Body of pancreas (tissue), 4 donors: ENCODE measurements at regions not wholly inside any gene's neighbourhood (a gene's known extent, or its start where the extent isn't known, plus 50 kb on each side); places are given as distances from the start of the nearest gene placed in this dataset.

Source experiments
- POLR2A ChIP-seq, 3 donors: fragments of 450-650 bp; IDR thresholded peaks; one replicate each; pipeline ENCODE4 v1.6.1; 2016; ENCODE audit warnings: antibody characterized with exemption in 3 of 3, mild to moderate bottlenecking in 2 of 3
- TF ChIP-seq, protein P1 (sequence below), 7 experiments: fragments of 450-650 bp in 4 of 7; fragments of 200-600 bp in 3 of 7; sonication (generic) in 3 of 7; IDR thresholded peaks; one replicate each; pipeline ENCODE4 v1.5.1; 2016 to 2019; ENCODE audit warnings: antibody characterized with exemption in 7 of 7

DNA sequence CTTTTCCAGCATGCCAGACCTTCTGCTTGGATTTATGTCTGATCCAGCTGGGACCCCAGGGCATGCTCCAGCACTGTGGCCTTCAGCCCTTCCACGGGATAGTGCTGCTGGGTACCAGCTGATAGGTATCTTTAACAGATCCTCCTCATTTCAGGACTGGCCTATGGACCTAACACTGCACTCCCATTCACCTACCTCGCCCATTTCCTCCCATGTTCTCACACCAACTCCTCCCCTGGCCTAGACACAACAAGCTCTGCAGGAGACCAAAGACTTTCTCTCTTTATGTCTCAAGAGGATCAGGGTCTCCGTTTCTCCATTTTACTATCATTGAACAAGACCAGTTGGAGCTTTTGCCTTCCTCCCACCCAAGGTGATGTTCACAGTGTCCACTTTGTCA is 140.0 kb upstream of the TMCC3 start:
- TF ChIP-seq, protein P1, sequence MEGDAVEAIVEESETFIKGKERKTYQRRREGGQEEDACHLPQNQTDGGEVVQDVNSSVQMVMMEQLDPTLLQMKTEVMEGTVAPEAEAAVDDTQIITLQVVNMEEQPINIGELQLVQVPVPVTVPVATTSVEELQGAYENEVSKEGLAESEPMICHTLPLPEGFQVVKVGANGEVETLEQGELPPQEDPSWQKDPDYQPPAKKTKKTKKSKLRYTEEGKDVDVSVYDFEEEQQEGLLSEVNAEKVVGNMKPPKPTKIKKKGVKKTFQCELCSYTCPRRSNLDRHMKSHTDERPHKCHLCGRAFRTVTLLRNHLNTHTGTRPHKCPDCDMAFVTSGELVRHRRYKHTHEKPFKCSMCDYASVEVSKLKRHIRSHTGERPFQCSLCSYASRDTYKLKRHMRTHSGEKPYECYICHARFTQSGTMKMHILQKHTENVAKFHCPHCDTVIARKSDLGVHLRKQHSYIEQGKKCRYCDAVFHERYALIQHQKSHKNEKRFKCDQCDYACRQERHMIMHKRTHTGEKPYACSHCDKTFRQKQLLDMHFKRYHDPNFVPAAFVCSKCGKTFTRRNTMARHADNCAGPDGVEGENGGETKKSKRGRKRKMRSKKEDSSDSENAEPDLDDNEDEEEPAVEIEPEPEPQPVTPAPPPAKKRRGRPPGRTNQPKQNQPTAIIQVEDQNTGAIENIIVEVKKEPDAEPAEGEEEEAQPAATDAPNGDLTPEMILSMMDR (IDR thresholded peaks at IDR 0.05), result no peak
- TF ChIP-seq POLR2A (IDR thresholded peaks at IDR 0.05), result no peak
